ENCODE measurements at regions not wholly inside any gene's neighbourhood (a gene's known extent, or its start where the extent isn't known, plus 50 kb on each side); places are given as distances from the start of the nearest gene placed in this dataset.
A peak's percentile ranks its signal among the peaks of the same experiment; 100 is the strongest.
"Not testable (repeated sequence)": the region's sequence is repeated elsewhere in the genome, so short reads cannot be mapped to it uniquely, and the experiment has no call there.

GRCh38 chr17:77089124-77089490, 51.7 kb upstream of the SEC14L1 start:
- no peak for TF ChIP-seq CTCF (IDR thresholded peaks at IDR 0.05; ENCODE audit: control insufficient read depth, extremely low read depth, insufficient read depth)
- no peak for DNase-seq (ENCODE audit: low read depth)
- H3K4me3 ChIP-seq (ENCODE audit: low read depth, low read length) = peak overlapping the region; percentile 99

- H3K4me3 ChIP-seq (ENCODE audit: low read depth, low read length) = peak overlapping the region; percentile 99
- not testable (repeated sequence) for DNase-seq (ENCODE audit: low read depth)
Measured at GRCh38 chr17:77089949-77090348, 50.8 kb upstream of the SEC14L1 start.

- H3K4me3 ChIP-seq (ENCODE audit: low read depth, low read length) = no peak overlapping the region
- no peak for DNase-seq (ENCODE audit: low read depth)
- TF ChIP-seq CTCF (IDR thresholded peaks at IDR 0.05; ENCODE audit: control insufficient read depth, extremely low read depth, insufficient read depth) = no peak
Measured at GRCh38 chr17:77090476-77090875, 50.3 kb upstream of the SEC14L1 start.
